ENCODE measurements at regions not wholly inside any gene's neighbourhood (a gene's known extent, or its start where the extent isn't known, plus 50 kb on each side); places are given as distances from the start of the nearest gene placed in this dataset.

DNA sequence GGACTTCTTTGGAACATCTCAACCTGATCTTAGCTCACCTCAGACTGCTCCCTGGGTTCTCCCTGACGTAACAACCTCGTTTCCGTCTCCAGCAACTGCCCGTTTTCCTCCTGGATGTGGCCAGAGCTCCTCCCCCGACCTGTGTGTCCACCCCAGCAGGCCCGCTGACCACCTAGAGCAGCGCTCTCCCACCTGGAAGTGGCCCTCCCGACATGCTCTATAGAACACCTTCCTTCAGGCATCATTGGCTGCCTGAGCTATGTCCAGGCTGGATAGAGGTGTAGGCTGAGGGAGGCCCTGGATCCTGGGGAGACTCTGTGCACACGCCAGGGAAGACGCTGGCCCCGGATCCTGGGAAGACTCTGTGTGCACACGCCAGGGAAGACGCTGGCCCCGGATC, 81.3 kb downstream of the TEX29 start:
- ChIA-PET POLR2A (ENCODE audit: low non-redundant PET) (no interaction called here), CTCF (no interaction called here)
- intact Hi-C loops (cut with micrococcal nuclease; ENCODE audit: unreplicated experiment): no loop called here
- no TSS peak for BruUV-seq (replicated peaks)
- peaks cover 30% of the 10 kb centered on the region for H3K27me3 ChIP-seq (replicated peaks; ENCODE audit: insufficient read depth, low read depth, low read length, poor library complexity)
- no peaks in the 10 kb centered on the region for H3K4me1 ChIP-seq (ENCODE audit: insufficient read depth, low read length, poor library complexity, severe bottlenecking)
- H3K27ac ChIP-seq (ENCODE audit: low read depth, low read length, poor library complexity, severe bottlenecking): no peak overlapping the region
- no peak for DNase-seq (ENCODE audit: low spot score)
- H3K4me3 ChIP-seq (ENCODE audit: low read depth, low read length, poor library complexity, severe bottlenecking): no peak overlapping the region
- H3K36me3 ChIP-seq (ENCODE audit: insufficient read depth, low read length, poor library complexity, severe bottlenecking): no peaks in the 10 kb centered on the region
- TF ChIP-seq, protein P1, sequence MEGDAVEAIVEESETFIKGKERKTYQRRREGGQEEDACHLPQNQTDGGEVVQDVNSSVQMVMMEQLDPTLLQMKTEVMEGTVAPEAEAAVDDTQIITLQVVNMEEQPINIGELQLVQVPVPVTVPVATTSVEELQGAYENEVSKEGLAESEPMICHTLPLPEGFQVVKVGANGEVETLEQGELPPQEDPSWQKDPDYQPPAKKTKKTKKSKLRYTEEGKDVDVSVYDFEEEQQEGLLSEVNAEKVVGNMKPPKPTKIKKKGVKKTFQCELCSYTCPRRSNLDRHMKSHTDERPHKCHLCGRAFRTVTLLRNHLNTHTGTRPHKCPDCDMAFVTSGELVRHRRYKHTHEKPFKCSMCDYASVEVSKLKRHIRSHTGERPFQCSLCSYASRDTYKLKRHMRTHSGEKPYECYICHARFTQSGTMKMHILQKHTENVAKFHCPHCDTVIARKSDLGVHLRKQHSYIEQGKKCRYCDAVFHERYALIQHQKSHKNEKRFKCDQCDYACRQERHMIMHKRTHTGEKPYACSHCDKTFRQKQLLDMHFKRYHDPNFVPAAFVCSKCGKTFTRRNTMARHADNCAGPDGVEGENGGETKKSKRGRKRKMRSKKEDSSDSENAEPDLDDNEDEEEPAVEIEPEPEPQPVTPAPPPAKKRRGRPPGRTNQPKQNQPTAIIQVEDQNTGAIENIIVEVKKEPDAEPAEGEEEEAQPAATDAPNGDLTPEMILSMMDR (conservative IDR thresholded peaks at IDR 0.05; ENCODE audit: low read depth, low read length): no peak
- TF ChIP-seq EZH2 (IDR thresholded peaks at IDR 0.05; ENCODE audit: borderline replicate concordance, low read depth, low read length, poor library complexity, severe bottlenecking): no peak
- no peaks in the 10 kb centered on the region for H3K9me3 ChIP-seq (ENCODE audit: low read depth, low read length, poor library complexity, severe bottlenecking)

DNA sequence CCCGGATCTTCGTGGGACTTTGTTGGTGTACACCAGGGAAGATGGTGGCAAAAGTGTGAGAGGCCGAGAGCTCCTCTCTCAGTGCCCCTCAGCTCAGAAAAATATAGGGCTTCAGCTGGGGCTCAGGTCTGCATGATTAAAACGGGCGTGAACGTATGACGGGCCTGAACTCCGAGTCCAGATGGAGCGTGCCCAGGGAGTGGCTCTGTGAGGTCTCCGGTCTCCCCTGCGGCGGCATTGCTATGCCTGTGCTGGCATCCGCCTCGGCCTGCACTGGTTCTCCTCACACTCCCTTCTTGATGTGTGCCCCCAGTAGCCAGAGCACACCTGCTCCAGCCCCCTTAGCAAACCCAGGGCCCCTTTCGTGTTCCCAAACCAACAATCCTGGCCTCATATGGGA, 82.0 kb downstream of the TEX29 start:
- POLR2A ChIA-PET (ENCODE audit: low non-redundant PET): no interaction called here
- BruUV-seq (replicated peaks): no TSS peak
- Histone ChIP-seq H3K36me3 (ENCODE audit: insufficient read depth, low read length, poor library complexity, severe bottlenecking) (no peaks in the 10 kb centered on the region), H3K27me3 (replicated peaks; ENCODE audit: insufficient read depth, low read depth, low read length, poor library complexity) (peaks cover 35% of the 10 kb centered on the region), H3K9me3 (ENCODE audit: low read depth, low read length, poor library complexity, severe bottlenecking) (no peaks in the 10 kb centered on the region), H3K27ac (ENCODE audit: low read depth, low read length, poor library complexity, severe bottlenecking) (no peak overlapping the region), H3K4me1 (ENCODE audit: insufficient read depth, low read length, poor library complexity, severe bottlenecking) (no peaks in the 10 kb centered on the region), H3K4me3 (ENCODE audit: low read depth, low read length, poor library complexity, severe bottlenecking) (no peak overlapping the region)
- TF ChIP-seq EZH2 (IDR thresholded peaks at IDR 0.05; ENCODE audit: borderline replicate concordance, low read depth, low read length, poor library complexity, severe bottlenecking): no peak
- TF ChIP-seq, protein P1 (conservative IDR thresholded peaks at IDR 0.05; ENCODE audit: low read depth, low read length): no peak
- CTCF ChIA-PET: no interaction called here
- no peak for DNase-seq (ENCODE audit: low spot score)
- intact Hi-C loops (cut with micrococcal nuclease; ENCODE audit: unreplicated experiment): no loop called here

DNA sequence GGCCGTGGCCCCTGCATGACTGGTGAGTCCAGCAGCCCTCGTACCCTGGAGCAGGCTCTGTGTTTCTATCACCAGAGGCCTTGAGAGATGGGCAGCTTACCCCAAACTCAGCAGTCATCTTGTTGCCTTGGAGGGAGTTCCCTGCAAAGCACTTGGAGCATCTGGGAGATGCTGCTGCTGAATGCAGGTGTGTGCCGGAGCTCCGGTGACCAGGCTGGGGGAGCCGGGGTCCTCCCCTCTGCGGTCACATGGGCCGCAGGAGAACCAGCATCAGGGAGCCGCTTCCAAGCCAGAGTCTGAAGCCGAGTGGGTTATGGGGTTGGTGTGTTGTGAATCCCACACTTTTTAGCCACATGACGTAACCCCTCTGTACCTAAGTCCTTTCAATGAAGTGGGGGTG, 82.8 kb downstream of the TEX29 start:
- TF ChIP-seq, protein P1 (conservative IDR thresholded peaks at IDR 0.05; ENCODE audit: low read depth, low read length): no peak
- no peak for TF ChIP-seq EZH2 (IDR thresholded peaks at IDR 0.05; ENCODE audit: borderline replicate concordance, low read depth, low read length, poor library complexity, severe bottlenecking)
- BruUV-seq (replicated peaks): no TSS peak
- H3K36me3 ChIP-seq (ENCODE audit: insufficient read depth, low read length, poor library complexity, severe bottlenecking): no peaks in the 10 kb centered on the region
- peaks cover 42% of the 10 kb centered on the region for H3K27me3 ChIP-seq (replicated peaks; ENCODE audit: insufficient read depth, low read depth, low read length, poor library complexity)
- CTCF ChIA-PET: no interaction called here
- no peak overlapping the region for H3K4me3 ChIP-seq (ENCODE audit: low read depth, low read length, poor library complexity, severe bottlenecking)
- no peak overlapping the region for H3K27ac ChIP-seq (ENCODE audit: low read depth, low read length, poor library complexity, severe bottlenecking)
- DNase-seq (ENCODE audit: low spot score): no peak
- H3K4me1 ChIP-seq (ENCODE audit: insufficient read depth, low read length, poor library complexity, severe bottlenecking): no peaks in the 10 kb centered on the region
- POLR2A ChIA-PET (ENCODE audit: low non-redundant PET): no interaction called here
- no peaks in the 10 kb centered on the region for H3K9me3 ChIP-seq (ENCODE audit: low read depth, low read length, poor library complexity, severe bottlenecking)
- intact Hi-C loops (cut with micrococcal nuclease; ENCODE audit: unreplicated experiment): no loop called here
